GM21619 (cell line): ENCODE measurements at regions not wholly inside any gene's neighbourhood (a gene's known extent, or its start where the extent isn't known, plus 50 kb on each side); places are given as distances from the start of the nearest gene placed in this dataset.
"Not testable (repeated sequence)": the region's sequence is repeated elsewhere in the genome, so short reads cannot be mapped to it uniquely, and the experiment has no call there.

Source experiments
- ATAC-seq: cut with Tn5 transposase; IDR thresholded peaks from one replicate; pipeline ENCODE4 v1.9.1; 2021; ENCODE audit not compliant: unreplicated experiment

GRCh38 chr18:30639361-30639760, 403.2 kb downstream of the DSC3 start:
- ATAC-seq, result no peak

GRCh38 chr18:30634249-30634648, 408.3 kb downstream of the DSC3 start:
- ATAC-seq, result no peak

- ATAC-seq, result no peak
Observed at GRCh38 chr18:30632071-30632698, 410.4 kb downstream of the DSC3 start.

- no peak for ATAC-seq
Observed at GRCh38 chr18:30625961-30626360, 416.6 kb downstream of the DSC3 start.

GRCh38 chr18:30623401-30624065, 419.0 kb downstream of the DSC3 start:
- no peak for ATAC-seq

- no peak for ATAC-seq
Observed at GRCh38 chr18:30622635-30623034, 419.9 kb downstream of the DSC3 start.

GRCh38 chr18:30622104-30622503, 420.4 kb downstream of the DSC3 start:
- ATAC-seq, result no peak

GRCh38 chr18:30618567-30618966, 424.0 kb downstream of the DSC3 start:
- no peak for ATAC-seq

- no peak for ATAC-seq
Observed at GRCh38 chr18:30616414-30616813, 426.1 kb downstream of the DSC3 start.

- no peak for ATAC-seq
Observed at GRCh38 chr18:30613467-30613801, 429.1 kb downstream of the DSC3 start.

- ATAC-seq, result no peak
Observed at GRCh38 chr18:30601541-30601940, 441.0 kb downstream of the DSC3 start.

- ATAC-seq, result no peak
Observed at GRCh38 chr18:30597202-30597601, 445.3 kb downstream of the DSC3 start.

GRCh38 chr18:30596635-30597034, 445.9 kb downstream of the DSC3 start:
- ATAC-seq, result no peak

GRCh38 chr18:30595942-30596341, 446.6 kb downstream of the DSC3 start:
- no peak for ATAC-seq

GRCh38 chr18:30594911-30595310, 447.6 kb downstream of the DSC3 start:
- not testable (repeated sequence) for ATAC-seq

- no peak for ATAC-seq
Observed at GRCh38 chr18:30591462-30591861, 451.1 kb downstream of the DSC3 start.

GRCh38 chr18:30588673-30589164, 453.8 kb downstream of the DSC3 start:
- ATAC-seq, result no peak

- ATAC-seq, result no peak
Observed at GRCh38 chr18:30583768-30584167, 458.8 kb downstream of the DSC3 start.

- ATAC-seq, result no peak
Observed at GRCh38 chr18:30582078-30582477, 460.5 kb downstream of the DSC3 start.

- ATAC-seq, result no peak
Observed at GRCh38 chr18:30578707-30579106, 463.8 kb downstream of the DSC3 start.

- ATAC-seq, result no peak
Observed at GRCh38 chr18:30572214-30572613, 470.3 kb downstream of the DSC3 start.

GRCh38 chr18:30568333-30568732, 474.2 kb downstream of the DSC3 start:
- no peak for ATAC-seq

GRCh38 chr18:30566877-30567276, 475.7 kb downstream of the DSC3 start:
- ATAC-seq, result no peak
